NOMO-1 treated with DMSO at 0.1 percent for 48 hours (cell line): ENCODE measurements at regions not wholly inside any gene's neighbourhood (a gene's known extent, or its start where the extent isn't known, plus 50 kb on each side); places are given as distances from the start of the nearest gene placed in this dataset.

ENCODE experiments used
- DNase-seq: peaks from one replicate; lab custom pipeline; 2025; ENCODE audit not compliant: unreplicated experiment; lab: John Stamatoyannopoulos, UW

DNA sequence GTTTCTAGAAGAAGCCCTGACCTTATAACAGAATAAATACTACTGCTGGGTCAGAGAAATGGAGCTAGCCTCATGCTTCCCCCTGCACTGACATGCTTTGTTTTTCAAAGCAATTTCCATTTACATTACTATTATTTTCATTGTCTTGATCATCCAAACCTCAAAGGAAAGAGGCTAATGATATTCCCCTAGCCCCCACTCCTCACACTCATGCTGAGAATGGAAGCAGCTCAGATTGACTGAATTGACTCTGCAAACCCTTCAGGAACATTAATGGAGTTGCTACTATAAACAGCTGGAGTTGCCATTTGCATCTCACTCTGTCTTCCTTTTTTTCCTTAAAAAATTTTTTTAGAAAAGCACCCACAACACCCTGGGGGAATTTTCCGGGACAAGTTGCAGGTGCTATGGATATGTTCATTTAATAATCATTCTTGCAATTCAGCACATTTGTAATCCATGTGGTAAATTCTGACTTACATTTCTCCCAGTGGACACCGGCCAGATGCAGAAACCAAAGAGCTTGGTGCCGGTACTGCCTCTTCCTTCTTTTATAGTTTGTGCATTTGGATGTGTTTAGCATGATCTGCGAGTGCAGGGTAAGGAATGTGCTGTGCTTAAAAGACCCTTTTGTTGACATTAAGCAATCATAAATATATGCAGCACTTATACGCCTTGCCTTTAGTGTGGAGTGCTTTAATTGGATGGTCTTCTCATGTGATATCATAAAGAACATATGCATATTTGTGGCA is 103.3 kb upstream of the OSR1 start:
- DNase-seq = no peak

DNA sequence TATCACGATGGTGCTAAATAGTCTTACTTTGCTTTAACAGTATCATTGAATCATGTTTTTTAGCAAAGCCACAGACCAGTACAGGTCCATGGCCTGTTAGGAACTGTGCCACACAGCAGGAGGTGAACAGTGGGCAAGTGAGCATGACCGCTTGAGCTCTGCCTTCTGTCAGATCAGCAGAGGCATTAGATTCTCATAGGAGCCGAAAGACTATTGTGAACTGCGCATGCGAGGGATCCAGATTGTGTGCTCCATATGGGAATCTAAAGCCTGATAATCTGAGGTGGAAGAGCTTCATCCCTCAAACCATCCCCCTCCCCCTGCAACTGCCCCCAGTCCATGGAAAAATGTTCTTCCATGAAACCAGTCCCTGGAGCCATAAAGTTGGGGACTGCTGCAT is 102.3 kb upstream of the OSR1 start:
- DNase-seq = no peak

DNA sequence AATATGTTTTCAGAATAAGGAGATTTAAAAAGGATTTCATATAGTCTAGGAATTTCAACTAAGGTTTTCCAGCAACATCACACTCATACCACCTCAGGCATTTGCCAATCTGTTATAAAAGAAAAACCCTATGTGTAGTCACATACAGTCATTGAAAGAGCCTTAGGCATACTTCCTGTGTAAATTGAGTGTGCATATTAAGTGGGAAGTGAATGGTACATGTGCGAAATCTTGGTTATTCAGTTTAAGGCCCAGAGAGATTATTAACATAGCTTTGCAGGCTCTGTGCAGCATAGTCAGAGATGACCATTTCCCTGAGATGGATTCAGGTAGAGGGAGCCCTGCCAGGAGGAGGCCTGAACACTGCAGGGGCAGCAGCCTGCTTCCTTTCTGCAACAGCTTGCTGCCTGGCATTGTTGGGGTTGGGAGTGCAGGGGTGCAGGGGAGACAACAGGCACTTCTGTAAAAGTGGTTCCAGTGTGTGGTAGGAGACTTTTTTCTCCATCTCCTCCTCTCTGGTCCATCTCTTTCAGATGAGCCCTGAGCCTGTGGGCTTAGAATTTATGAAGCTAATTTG is 100.1 kb upstream of the OSR1 start:
- no peak for DNase-seq

DNA sequence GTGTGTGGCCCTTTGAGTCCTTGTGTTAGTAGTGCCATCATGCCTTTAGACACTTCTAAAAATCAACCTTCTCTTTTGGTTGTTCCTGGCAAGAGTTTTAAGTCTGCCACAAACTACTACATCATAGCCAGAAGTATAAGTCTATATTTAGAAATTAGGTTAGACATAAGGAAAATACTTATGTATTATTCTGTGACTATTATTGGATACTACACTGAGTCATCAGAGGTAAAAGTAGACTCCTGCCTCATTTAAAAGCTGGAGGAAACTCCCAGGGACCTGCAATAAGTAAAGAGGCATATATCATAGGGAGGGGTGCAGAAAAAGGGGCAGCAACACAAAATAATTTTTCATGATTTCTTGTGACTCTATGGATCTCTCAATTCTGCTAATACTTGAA is 99.4 kb upstream of the OSR1 start:
- no peak for DNase-seq

DNA sequence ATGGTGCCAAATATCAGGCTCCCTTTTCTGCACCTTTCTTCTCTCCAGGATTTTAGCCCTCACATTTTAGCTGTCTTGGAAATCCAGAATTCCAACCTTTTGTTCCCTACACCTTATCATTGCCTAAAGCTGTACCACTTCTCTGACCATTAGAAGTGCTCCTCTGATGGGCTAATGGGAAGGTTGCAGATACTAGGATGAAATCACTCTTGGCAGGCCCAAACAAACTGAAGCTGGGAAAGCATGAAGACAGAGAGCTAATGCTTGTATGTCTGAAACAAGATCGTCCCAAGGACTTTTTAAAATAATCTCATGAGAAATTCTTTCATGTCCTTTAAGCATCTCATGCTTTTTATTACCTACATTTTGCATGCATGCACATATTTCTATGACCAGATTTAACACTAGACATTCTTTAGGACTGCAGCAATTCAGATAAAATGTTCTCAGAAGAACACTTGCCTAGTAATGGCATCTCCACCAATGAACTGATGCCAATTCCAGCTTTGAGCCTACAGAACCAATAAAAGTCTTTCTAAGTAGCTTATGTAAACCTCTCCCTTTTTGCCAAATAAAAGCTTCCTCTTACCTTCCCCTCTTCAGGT is 98.4 kb upstream of the OSR1 start:
- no peak for DNase-seq

DNA sequence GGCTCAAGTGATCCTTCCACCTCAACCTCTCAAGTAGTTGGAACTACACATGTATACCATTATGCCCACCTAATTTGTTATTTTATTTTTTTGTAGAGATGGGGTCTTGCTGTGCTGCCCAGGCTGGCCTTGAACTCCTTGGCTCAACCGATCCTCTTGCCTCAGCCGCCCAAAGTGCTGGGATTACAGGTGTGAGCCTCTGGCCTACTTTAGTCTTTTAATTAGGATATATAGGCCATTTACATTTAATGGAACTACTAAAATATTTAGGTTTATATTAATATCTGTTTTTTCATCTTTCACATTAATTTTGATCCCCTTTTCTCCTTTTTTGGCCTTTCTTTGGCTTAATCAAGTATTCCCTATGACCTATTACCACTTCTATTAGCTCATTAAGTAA is 95.7 kb upstream of the OSR1 start:
- no peak for DNase-seq

DNA sequence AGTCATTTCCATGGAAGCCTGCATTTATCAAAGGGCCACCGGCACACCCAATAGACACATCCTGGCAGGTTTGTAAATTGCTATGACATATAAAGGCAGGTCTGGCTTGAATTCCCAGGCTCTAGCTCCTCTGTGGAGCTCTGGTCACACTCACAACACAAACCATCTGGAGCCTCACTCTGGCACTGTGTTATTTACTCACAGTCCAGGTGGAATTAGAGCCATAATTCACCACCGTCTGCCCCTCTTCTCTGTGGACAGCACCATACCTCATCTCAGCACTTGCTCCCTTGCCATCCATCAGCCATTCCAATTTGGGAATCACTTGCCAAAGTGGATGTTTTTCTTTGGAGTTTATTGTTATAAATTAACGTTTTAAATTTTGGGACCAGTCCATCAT is 84.3 kb upstream of the OSR1 start:
- DNase-seq = no peak

DNA sequence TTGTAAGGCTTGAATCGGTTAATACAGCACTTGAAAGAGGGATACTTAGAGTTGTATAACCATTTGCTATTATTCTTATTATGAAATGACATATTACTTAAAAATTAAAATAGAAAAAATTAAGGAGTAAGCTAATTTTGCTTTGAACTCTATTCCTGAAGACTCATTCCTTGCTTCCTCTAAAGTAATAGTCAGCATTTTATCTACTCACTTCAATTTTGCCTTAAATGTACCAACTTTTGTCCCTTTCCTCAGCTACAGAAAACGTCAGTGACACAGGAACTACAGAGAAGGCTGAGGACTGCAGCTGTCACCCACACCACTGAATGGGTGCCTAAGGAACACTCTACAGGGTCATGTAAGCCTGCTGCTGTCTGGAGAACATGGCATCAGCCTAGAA is 80.7 kb upstream of the OSR1 start:
- DNase-seq = no peak

DNA sequence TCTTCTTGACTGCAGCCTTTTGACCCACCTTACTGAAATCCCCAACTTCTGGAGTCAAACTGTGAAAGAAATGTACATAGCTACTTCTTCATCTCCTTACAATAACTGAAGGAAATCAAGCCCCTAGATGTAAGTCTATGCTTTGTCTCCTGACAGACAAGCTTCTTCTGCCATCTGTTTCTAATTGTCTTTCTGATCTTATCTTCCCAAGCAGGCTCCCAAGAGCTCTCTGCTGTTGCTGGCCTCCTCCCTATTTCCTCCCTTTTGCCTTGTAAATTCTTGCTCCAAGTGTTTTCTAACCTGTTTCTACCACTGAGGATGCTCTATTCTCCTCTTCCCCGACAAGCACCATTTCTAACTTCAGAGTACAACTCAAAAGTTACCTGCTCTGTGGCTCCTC is 77.4 kb upstream of the OSR1 start:
- no peak for DNase-seq

DNA sequence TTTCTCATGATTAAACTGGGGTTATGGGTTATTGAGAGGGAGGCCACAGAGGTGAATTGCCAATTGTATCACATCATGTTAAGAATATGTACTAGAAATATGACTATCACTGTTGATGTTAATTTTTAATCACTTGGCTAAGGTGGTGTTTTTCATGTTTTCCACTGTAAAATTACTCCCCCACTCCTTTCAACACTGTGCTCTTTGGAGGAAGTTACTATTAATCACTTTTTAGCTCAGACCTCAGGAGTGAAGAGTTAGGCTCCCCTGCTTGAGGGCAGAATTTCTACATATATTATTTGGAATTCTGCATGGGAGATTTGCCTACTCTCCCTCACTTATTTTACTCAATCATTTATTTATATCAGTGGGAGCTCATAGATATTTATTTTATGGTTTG is 76.0 kb upstream of the OSR1 start:
- DNase-seq = no peak

DNA sequence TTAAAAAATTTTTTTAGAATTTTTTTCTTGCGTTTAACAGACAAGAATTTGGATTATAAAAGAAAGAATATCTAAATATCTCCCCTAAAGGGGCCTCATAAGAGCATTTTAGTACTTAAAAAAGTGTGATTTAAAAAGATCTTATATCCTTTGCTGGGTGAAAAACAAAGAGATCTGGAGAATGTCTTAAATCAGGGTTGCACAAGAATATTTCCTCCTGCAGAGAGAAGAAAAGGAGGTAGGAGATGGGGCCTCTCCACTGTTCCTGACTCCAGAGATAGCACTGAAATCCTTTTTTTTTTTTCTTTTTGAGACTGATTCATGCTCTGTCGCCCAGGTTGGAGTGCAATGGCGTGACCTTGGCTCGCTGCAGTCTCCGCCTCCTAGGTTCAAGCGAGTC is 68.5 kb upstream of the OSR1 start:
- no peak for DNase-seq

DNA sequence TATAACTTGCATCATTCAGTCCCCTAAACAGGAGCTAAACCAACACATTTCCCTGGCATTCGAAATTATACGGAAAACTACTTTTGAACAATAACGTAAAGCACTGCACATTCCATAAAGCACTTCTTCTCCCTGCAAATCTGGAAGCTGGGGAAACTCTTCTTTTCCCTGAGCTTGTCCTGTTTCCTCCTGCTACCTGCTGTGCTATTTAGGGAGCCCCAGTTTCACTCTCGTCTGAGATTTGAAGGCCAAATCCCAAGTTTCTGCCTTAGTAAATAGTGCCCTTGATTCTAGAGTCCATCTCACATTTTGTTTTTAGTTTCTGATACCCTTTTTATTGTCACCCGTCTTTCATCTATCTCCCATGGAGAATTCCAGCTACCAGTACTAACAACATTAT is 67.7 kb upstream of the OSR1 start:
- DNase-seq = no peak

DNA sequence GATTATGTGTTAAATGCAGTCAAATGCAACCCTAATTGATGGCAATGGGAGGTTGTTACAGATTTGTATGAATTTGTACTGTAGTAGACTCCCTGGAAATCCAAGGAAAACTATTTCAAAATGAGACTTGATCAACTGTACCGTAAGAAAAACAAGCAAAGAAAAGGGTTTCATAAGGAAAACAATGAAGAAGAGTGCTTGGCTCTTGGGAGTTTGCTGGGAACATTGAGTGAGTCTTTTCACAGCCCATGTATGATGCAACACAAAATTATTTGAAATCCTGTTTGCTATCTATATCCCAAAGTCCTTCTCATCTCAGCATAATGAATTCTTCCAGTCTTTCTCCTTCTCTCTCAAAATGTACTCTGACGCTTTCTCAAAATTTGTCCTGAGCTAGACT is 67.0 kb upstream of the OSR1 start:
- no peak for DNase-seq

DNA sequence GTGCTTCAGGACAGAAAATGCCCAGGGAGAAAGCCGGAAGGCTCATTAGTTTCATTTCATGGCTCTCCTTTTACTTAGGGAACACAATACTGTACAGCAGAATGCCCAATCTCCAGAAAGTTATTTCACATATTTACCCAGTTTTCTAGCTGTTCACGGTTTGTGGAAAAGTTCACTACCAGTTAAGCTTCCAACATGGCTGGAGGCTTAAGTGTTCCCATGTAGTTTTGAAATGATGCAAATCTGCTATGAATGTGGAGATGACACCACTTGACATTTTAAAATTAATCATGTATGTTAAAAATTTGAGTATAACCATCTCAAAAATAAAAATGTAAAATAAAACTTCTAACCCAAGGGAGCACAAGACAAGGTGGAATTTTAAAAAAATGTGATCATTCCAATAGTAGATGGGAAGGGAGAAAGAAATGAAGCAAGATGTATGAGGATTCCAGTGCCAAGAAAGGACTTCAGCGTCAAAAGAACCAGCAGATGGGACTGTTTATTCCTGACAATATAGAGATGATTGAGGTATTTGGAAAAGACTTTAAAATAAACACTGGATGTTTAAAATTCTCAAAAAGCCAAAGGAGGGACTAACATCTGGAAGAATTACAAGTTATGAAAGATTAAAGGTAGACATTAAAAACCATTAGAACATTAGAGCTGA is 60.9 kb upstream of the OSR1 start:
- no peak for DNase-seq

DNA sequence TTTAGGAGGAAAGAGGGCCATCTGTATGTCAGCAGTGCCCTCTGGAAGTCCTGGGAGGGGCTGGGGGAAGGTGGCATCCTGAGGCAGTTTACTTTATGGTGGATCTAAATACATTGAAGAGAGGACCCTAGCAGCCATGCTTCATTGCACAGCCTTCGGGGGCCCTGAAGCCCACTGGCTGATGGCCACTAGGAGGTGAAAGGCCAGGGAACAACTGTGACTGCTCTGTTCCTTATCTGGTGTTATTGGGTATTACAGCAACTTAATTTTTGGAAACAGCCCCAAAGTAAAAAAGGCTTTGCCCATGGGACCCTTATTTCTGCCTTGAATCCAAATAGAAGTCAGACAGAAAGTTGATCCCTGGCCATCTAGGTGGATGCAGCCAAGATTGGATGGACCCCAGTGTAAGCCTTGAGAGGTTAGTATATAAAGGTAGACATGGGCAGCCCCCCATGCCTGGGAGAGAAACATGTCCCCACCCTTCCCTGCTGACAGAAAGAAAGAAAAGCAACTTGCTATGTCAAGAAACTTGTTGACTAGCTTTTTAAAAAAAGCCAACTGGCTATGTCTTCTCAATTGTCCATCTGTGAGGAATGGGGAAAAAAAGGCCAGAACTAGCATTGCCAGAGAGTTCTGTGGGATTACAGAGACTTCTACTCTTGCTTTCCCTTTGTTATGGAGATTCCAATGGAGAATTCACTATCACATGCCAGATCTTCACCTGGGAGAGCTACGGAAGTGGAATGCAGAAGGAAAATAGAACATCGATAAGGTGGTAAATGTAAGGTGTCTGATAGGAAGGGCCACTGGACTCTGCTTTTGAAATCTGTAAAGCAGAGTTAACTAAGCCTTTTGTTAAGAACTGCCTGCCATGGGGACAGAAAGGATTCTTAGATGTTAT is 58.6 kb upstream of the OSR1 start:
- DNase-seq = no peak

DNA sequence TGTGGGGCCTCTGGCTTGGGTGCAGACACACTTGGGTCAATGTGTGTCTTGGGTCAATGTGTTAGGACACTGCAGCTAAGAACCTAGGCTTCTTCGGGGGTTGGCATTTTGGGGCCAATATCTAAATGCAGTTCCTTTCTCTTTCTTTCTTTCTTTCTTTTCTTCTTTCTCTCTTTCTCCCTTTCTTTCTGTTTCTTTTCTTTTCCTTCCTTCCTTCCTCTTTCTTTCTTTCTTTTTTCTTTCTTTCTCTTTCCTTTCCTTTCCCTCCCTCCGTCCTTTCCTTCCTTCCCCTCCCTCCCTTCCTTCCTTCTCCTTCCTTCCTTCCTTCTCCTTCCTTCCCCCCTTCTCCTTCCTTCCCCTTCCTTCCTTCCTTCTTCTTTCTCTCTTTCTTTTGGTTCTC is 57.7 kb upstream of the OSR1 start:
- no peak for DNase-seq

DNA sequence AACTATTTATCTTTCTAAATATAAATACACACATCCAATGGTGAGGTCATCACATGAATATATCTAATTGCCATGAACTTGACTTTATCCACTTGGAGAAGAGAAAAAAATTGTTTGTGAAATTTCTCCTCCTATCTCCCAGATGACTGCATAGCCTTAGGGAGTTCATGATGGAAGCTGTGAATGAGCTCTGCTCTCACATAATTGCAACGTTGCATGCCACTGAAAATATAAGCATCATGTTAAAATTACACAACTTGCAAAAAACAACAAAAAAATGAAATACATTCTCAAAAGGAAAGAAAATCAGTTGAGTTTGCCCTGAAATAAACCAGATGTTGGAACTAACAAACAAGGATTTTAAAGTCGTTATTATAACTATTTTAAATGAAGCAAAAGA is 50.6 kb upstream of the OSR1 start:
- DNase-seq = no peak

DNA sequence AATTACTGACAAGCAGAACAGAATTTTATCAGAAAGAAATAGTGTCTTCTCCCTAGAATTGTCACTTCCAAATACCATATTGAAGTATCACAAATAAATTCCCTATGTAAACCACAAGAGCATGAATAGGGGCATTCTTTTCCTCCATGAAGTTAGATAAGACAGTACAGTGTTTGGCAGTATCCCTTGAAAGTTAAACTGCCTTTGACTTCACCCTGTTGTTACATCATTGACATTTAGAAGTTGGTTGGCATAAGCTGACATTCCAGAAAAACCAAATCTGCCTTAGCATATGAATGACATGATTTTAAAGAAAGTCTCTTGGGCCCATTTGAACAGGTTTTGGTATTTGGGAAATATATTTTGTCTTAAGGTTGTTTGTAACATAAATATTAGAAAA is 50.2 kb upstream of the OSR1 start:
- no peak for DNase-seq
